GM12865 (cell line): ENCODE measurements at regions not wholly inside any gene's neighbourhood (a gene's known extent, or its start where the extent isn't known, plus 50 kb on each side); places are given as distances from the start of the nearest gene placed in this dataset.
A peak's percentile ranks its signal among the peaks of the same experiment; 100 is the strongest.

Source experiments
- DNase-seq: peaks from one replicate; pipeline ENCODE4 v3.0.0; 2010; ENCODE audit warnings: low read depth
- H3K4me3 ChIP-seq: 2 replicates; pipeline ENCODE4 v1.5.1; 2011; ENCODE audit warnings: mild to moderate bottlenecking, low read depth, low read length, control low read depth
- TF ChIP-seq, protein P1 (sequence below): IDR thresholded peaks from 2 replicates; pipeline ENCODE4 v1.5.1; 2011; ENCODE audit warnings: low read length, control low read depth, low read depth, inconsistent platforms; ENCODE audit not compliant: insufficient read depth; ENCODE audit errors: missing control alignments

DNA sequence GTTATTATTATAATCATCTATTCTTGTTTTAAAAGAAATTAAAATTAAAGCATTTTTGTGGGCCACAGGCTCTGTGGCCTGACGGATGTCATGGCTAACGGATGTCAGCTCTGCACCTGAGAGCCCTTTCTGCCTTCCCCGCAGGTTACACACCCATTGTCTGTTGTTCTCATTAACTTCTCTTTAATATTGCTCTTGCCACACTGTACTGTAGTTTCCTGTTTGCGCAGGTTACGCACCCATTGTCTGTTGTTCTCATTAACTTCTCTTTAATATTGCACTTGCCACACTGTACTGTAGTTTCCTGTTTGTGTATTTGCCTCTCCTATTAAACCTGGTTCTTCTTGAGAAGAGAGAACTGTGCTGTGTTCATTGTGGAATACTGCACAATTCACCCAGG, 294.4 kb upstream of the PLXNA2 start:
- no peak for DNase-seq
- TF ChIP-seq, protein P1, sequence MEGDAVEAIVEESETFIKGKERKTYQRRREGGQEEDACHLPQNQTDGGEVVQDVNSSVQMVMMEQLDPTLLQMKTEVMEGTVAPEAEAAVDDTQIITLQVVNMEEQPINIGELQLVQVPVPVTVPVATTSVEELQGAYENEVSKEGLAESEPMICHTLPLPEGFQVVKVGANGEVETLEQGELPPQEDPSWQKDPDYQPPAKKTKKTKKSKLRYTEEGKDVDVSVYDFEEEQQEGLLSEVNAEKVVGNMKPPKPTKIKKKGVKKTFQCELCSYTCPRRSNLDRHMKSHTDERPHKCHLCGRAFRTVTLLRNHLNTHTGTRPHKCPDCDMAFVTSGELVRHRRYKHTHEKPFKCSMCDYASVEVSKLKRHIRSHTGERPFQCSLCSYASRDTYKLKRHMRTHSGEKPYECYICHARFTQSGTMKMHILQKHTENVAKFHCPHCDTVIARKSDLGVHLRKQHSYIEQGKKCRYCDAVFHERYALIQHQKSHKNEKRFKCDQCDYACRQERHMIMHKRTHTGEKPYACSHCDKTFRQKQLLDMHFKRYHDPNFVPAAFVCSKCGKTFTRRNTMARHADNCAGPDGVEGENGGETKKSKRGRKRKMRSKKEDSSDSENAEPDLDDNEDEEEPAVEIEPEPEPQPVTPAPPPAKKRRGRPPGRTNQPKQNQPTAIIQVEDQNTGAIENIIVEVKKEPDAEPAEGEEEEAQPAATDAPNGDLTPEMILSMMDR = no peak
- no peak overlapping the region for H3K4me3 ChIP-seq

DNA sequence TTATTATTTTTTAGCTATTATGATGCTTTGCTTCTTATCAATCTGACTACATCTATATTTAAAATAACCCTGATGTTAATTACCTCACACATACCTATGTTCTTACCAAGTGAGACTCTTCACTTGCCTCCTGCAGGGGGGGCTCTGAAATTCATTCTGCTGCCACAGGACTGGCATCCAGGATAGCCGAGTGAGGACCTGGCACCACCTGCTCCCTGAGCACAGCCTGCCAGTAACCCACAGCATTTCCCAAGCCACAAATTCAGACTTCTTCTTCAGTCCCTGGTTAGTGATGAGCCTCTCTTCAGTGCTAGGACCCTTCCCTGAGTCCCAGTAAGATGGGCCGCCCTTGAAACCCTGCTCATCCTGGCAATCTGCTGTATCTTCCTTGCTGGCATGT, 296.5 kb upstream of the PLXNA2 start:
- no peak for DNase-seq
- H3K4me3 ChIP-seq = no peak overlapping the region
- TF ChIP-seq, protein P1 = no peak

DNA sequence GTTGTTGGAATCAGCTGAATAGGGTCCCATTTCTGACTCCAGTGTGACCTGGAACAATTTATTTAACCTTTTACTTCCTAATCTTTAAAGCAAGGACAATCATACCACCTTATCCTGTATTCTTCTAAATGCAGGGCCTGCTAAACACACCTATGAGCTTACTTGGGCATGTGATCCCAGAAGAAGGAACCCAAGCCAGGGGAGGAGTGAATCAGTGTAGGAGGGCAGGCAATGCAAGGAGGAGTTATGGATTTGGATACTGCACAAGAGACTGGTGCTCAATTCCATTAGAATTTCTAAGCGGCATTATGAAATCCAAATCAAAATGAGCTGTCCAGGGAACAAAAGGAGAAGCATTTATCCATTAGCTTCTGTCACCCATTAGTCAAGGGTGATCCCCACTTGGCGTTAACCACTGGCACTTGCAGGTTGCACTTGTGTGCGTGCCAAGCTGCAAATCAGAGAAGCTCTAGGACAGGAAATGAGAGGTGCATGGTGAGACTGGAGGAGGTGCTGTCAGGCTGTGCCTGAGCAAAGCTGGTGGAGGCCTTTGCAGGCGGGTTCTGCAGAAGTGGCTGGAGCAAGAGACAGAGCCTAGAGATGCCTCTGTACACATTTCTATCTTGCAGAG, 297.2 kb upstream of the PLXNA2 start:
- TF ChIP-seq, protein P1 = peak; percentile 2
- peak; percentile 85 for DNase-seq
- H3K4me3 ChIP-seq = no peak overlapping the region

DNA sequence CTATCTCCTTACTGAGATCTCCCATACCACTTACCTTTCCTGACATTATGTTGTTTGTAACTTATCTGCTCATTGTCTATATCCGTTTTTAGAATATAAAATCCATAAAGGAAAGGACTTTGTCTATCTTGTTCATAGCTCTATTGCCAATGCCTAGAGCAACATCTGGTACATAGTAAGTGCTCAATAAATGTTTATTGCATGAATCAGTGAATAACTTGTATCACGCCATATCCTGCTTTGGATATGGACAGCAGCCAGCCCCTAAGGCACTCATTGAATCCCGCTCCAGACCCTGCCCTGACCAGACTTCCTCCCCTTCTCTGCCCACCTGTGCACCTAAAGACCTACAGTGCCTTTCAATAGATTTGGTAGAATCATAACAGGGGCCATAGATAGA, 298.1 kb upstream of the PLXNA2 start:
- no peak for DNase-seq
- no peak overlapping the region for H3K4me3 ChIP-seq
- TF ChIP-seq, protein P1 = no peak

DNA sequence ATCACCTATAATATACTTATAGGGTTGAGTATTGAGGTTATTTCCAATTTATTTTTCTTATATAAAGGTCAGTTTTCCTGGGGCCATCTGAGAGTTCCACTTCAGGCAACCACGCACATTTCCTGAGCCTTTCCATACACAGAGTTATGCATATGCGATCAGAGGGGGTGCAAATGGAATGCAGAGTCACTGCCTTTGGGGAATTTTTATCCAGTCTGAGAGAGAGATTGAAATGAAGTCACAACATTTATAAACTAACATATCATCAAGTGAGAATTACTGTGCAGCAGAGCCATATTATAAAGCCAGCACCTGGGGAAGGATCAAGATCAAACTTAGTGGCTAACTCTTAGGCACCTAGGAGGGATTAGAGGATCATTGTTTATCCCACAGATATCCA, 299.9 kb upstream of the PLXNA2 start:
- TF ChIP-seq, protein P1 = no peak
- no peak for DNase-seq
- no peak overlapping the region for H3K4me3 ChIP-seq

DNA sequence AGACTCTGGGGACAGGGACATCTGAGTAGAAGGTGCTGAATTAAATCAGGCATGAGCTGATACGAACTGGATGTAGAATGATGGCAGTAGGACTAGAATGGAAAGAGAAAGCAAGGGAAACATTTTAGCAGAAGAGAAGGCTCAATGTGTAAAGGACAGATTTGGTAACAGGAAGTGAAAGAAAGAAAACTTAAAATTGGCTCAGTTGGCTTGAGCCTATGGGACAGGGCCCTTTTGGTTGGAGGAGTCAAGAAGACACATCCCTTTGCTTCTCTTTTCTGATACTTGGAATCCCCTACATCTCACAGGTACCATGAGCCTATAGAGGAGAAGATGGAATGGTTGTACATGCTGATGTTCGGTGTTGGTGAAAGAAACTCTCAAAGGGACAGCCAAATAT, 300.6 kb upstream of the PLXNA2 start:
- peak; percentile 34 for DNase-seq
- TF ChIP-seq, protein P1 = no peak
- no peak overlapping the region for H3K4me3 ChIP-seq

DNA sequence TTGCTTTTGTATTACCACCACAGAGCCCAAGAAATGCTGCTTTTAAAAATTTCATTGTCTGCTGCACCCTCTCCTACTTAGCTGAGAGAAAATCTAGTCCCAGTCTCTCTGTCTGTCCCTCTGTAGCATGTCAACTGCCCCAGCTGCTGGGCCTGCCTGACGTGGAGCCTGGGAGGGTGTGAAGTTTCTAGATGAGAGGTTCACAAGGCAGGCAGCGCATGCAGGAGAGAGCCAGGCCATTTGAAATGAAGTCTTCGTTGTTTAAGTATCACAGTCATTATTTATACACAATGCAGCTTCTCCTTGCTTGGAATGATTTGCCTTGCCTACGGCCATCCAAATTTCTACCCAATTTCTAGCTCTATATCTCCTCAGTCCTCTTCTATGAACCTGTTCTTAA, 306.8 kb upstream of the PLXNA2 start:
- H3K4me3 ChIP-seq = no peak overlapping the region; the same call in 1 of the 2 replicates
- peak; percentile 36 for DNase-seq
- TF ChIP-seq, protein P1 = no peak
